ENCODE measurements at regions not wholly inside any gene's neighbourhood (a gene's known extent, or its start where the extent isn't known, plus 50 kb on each side); places are given as distances from the start of the nearest gene placed in this dataset.

DNA sequence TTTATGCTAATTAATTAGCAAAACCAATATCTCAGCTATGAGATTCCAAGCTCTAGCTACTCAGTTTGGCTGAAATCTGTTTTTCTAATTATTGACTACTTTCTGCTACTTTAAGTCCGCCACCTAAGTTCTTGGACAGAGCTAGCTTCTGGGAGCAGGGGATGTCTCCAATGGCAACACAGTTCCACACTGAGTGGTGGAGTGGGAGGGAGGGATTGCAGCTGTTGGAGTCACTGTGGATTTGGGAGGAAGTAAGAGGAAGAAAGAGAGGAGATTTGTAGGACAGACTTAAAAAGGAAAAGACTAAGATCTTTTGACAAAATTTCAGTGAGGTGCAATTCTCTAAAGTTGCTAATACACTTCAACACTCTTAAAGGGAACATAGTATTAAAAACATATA lies 450.8 kb downstream of the NFIB start:
- TF ChIP-seq, protein P1, sequence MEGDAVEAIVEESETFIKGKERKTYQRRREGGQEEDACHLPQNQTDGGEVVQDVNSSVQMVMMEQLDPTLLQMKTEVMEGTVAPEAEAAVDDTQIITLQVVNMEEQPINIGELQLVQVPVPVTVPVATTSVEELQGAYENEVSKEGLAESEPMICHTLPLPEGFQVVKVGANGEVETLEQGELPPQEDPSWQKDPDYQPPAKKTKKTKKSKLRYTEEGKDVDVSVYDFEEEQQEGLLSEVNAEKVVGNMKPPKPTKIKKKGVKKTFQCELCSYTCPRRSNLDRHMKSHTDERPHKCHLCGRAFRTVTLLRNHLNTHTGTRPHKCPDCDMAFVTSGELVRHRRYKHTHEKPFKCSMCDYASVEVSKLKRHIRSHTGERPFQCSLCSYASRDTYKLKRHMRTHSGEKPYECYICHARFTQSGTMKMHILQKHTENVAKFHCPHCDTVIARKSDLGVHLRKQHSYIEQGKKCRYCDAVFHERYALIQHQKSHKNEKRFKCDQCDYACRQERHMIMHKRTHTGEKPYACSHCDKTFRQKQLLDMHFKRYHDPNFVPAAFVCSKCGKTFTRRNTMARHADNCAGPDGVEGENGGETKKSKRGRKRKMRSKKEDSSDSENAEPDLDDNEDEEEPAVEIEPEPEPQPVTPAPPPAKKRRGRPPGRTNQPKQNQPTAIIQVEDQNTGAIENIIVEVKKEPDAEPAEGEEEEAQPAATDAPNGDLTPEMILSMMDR (IDR thresholded peaks at IDR 0.05; ENCODE audit: low read depth, low read length): no peak
- no peak overlapping the region for H3K4me3 ChIP-seq (ENCODE audit: low read depth, low read length)

DNA sequence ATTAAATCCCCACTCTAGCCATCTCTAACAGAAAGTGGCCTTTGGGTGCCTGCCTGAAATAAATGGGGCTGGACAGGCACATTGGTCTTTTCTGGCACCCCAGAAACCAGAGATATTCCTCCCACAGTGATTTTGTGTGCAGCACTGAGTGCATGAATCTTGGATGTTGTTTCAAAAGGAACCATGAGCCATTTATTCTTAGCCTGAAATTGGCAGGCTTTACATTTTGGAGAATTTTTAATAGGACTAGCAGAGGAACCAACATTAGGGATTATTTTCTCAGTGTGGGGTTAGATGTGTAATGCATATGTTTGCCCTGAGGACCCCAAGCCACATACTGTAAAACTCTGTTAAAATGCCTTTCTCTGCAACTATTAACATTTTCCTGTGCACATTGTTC lies 451.3 kb downstream of the NFIB start:
- TF ChIP-seq, protein P1 (IDR thresholded peaks at IDR 0.05; ENCODE audit: low read depth, low read length): no peak
- no peak overlapping the region for H3K4me3 ChIP-seq (ENCODE audit: low read depth, low read length)

DNA sequence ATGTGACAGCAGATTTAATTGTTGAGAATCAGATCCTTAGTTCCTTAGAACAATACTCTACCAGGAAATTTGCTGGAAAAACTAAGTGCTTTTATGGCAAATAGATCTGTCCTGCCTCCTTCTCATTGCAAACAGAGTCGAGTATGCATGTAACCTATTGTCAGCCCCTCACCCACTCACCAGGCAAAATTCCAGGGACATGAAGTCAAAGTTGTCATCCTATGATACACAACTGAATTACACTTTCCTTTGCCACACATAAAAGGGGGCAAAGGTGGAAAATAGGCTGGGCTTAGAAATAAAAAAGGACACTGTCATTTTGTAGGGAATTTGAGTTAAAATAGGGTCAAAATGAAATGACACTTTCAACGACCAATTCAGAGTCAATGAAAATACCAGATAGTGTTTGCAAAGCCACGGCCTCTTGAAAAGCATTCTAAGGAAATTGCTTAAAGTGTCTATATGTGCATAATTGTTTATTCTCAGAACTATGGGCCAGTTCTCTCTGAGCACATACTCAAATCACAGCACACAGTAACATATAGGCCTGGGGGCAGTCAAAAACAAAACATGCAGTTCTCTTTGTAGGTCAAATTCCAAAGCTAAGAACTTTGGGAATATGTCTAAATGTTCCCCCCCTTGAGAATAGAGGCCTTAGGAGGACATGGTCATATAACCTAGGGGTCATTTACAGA lies 452.8 kb downstream of the NFIB start:
- no peak overlapping the region for H3K4me3 ChIP-seq (ENCODE audit: low read depth, low read length)
- TF ChIP-seq, protein P1 (IDR thresholded peaks at IDR 0.05; ENCODE audit: low read depth, low read length): no peak

DNA sequence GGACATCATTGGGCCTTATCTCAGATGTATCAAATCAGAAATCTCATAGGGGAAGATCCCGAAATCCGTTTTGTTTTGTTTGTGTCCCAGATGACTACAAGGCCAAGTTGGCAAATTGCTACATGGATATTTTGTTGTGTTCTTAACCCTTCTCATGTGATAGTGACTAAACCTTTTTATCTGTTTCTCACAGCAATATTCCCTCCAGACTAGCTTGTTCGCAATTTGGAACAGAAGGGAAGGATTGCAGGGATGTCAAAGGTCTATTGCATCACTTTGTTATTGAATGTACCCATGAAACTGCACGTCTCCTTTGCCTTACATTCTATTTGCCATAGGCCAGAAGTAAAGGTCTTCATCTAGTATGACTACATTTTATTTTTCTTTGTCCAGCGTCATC lies 453.9 kb downstream of the NFIB start:
- TF ChIP-seq, protein P1 (IDR thresholded peaks at IDR 0.05; ENCODE audit: low read depth, low read length): no peak
- no peak overlapping the region for H3K4me3 ChIP-seq (ENCODE audit: low read depth, low read length)

DNA sequence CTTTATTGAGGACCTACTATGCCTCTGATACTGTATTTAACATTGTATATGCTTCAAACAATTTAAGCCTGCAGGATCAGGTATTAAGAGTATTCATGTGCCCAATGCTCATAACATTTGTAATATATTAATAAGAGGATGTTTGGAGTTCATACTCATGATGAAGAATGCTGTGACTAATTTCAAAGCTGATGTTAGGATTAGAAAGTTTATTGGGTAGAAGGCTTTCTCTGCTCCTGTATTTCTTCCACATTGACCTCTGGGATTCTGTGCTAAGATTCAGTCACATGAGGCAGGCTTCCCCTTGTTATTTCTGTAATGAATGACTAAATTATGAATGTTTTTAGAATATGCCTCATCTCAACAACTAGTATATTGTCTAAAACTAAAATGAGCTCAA lies 456.4 kb downstream of the NFIB start:
- TF ChIP-seq, protein P1 (IDR thresholded peaks at IDR 0.05; ENCODE audit: low read depth, low read length): no peak

DNA sequence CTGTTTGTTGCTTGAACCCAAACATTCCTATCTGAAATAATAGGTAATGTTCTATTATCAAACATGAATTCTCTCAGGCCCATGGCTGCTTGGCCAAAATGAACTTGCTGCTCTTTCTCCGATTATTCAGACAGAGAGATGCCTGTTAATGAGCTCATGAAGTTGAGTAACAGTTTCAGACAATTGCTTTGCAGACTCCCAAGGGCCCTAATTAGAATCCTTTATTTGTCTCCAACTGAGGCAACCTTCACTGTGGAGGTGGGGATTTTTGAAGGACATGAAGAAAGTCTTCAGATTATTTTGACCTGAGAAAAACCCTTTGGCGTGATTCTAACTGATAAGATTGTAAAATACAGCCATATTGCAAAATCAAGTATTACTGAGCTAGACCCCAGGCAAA lies 466.7 kb downstream of the NFIB start:
- TF ChIP-seq, protein P1 (IDR thresholded peaks at IDR 0.05; ENCODE audit: low read depth, low read length): no peak
- no peak overlapping the region for H3K4me3 ChIP-seq (ENCODE audit: low read depth, low read length)

More for the DNA sequence above, 456.4 kb downstream of the NFIB start:
- no peak overlapping the region for H3K4me3 ChIP-seq (ENCODE audit: low read depth, low read length)

DNA sequence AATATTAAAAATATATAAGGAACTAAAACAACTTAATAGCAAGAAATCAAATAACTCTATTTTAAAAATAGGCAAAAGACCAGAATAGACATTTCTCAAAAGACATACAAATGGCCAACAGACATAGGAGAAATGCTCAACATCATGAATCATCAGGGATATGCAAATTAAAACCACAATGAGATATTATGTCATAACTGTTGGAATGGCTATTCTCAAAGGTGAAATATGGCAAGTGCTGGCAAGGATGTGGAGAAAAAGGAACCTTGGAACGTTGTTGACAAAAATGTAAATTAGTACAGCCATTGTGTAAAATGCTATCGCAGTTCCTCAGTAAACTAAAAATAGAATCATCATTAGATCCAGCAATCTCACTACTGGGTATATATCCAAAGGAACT lies 468.5 kb downstream of the NFIB start:
- no peak overlapping the region for H3K4me3 ChIP-seq (ENCODE audit: low read depth, low read length)
- TF ChIP-seq, protein P1 (IDR thresholded peaks at IDR 0.05; ENCODE audit: low read depth, low read length): no peak

All from WI38 (cell line).